GM19099 (cell line): ENCODE measurements at regions not wholly inside any gene's neighbourhood (a gene's known extent, or its start where the extent isn't known, plus 50 kb on each side); places are given as distances from the start of the nearest gene placed in this dataset.

ENCODE experiments used
- POLR2A ChIP-seq: IDR thresholded peaks from 3 replicates; pipeline ENCODE4 v1.6.1; 2011; ENCODE audit warnings: low read depth; ENCODE audit not compliant: insufficient read length; ENCODE audit errors: extremely low read depth

GRCh38 chr9:20189871-20190270 lies 401.0 kb upstream of the SLC24A2 start:
- no peak for TF ChIP-seq POLR2A

GRCh38 chr9:20188616-20189369 lies 400.0 kb upstream of the SLC24A2 start:
- no peak for TF ChIP-seq POLR2A

GRCh38 chr9:20187318-20187717 lies 398.5 kb upstream of the SLC24A2 start:
- TF ChIP-seq POLR2A, result no peak

GRCh38 chr9:20186823-20187222 lies 398.0 kb upstream of the SLC24A2 start:
- TF ChIP-seq POLR2A, result no peak

- no peak for TF ChIP-seq POLR2A
These were observed 397.4 kb upstream of the SLC24A2 start for GRCh38 chr9:20186231-20186630.

- TF ChIP-seq POLR2A, result no peak
These were observed 395.7 kb upstream of the SLC24A2 start for GRCh38 chr9:20184541-20184940.

GRCh38 chr9:20178679-20179078 lies 389.8 kb upstream of the SLC24A2 start:
- TF ChIP-seq POLR2A, result no peak

- TF ChIP-seq POLR2A, result no peak
These were observed 389.4 kb upstream of the SLC24A2 start for GRCh38 chr9:20178197-20178596.

GRCh38 chr9:20170122-20170521 lies 381.3 kb upstream of the SLC24A2 start:
- no peak for TF ChIP-seq POLR2A

GRCh38 chr9:20152151-20152725 lies 363.4 kb upstream of the SLC24A2 start:
- TF ChIP-seq POLR2A, result no peak

GRCh38 chr9:20148416-20148815 lies 359.6 kb upstream of the SLC24A2 start:
- TF ChIP-seq POLR2A, result no peak

GRCh38 chr9:20144197-20144596 lies 355.4 kb upstream of the SLC24A2 start:
- TF ChIP-seq POLR2A, result no peak

GRCh38 chr9:20139763-20140290 lies 351.0 kb upstream of the SLC24A2 start:
- no peak for TF ChIP-seq POLR2A

GRCh38 chr9:20138841-20139240 lies 350.0 kb upstream of the SLC24A2 start:
- no peak for TF ChIP-seq POLR2A

GRCh38 chr9:20138116-20138515 lies 349.3 kb upstream of the SLC24A2 start:
- TF ChIP-seq POLR2A, result no peak

- no peak for TF ChIP-seq POLR2A
These were observed 348.6 kb upstream of the SLC24A2 start for GRCh38 chr9:20137425-20137824.

GRCh38 chr9:20135119-20135697 lies 346.4 kb upstream of the SLC24A2 start:
- no peak for TF ChIP-seq POLR2A

GRCh38 chr9:20125727-20126126 lies 336.9 kb upstream of the SLC24A2 start:
- no peak for TF ChIP-seq POLR2A
